Prostate gland (tissue), 2 donors: ENCODE measurements at regions not wholly inside any gene's neighbourhood (a gene's known extent, or its start where the extent isn't known, plus 50 kb on each side); places are given as distances from the start of the nearest gene placed in this dataset.

Experiments
- CTCF ChIP-seq, 4 experiments: fragments of 200-600 bp in 2 of 4; fragments of 450-650 bp in 2 of 4; sonication (generic) in 2 of 4; IDR thresholded peaks; 1 replicate in 3 of 4; 2 replicates in 1 of 4; pipeline ENCODE4 v1.5.1; 2016 to 2019; ENCODE audit warnings: antibody characterized with exemption in 4 of 4, mild to moderate bottlenecking in 2 of 4, moderate library complexity in 2 of 4
- POLR2A ChIP-seq: fragments of 450-650 bp; IDR thresholded peaks from one replicate; pipeline ENCODE4 v1.6.1; 2016; ENCODE audit warnings: antibody characterized with exemption, mild to moderate bottlenecking
- POLR2AphosphoS5 ChIP-seq: sonication (generic); formaldehyde crosslinking; IDR thresholded peaks from one replicate; pipeline ENCODE4 v1.6.1; 2017; ENCODE audit warnings: antibody characterized with exemption

- TF ChIP-seq CTCF (IDR thresholded peaks at IDR 0.05) (no peak), POLR2AphosphoS5 (no peak), POLR2A (no peak)
Observed at GRCh38 chr17:62119373-62119772, 54.3 kb upstream of the MED13 start.
